HG03571 (cell line): ENCODE measurements at regions not wholly inside any gene's neighbourhood (a gene's known extent, or its start where the extent isn't known, plus 50 kb on each side); places are given as distances from the start of the nearest gene placed in this dataset.

ENCODE experiments used
- ATAC-seq: cut with Tn5 transposase; IDR thresholded peaks from one replicate; pipeline ENCODE4 v1.9.1; 2021; ENCODE audit not compliant: unreplicated experiment

GRCh38 chr2:147098940-147099339 is 745.9 kb upstream of the ACVR2A start:
- no peak for ATAC-seq

GRCh38 chr2:147097747-147098146 is 747.1 kb upstream of the ACVR2A start:
- no peak for ATAC-seq

DNA sequence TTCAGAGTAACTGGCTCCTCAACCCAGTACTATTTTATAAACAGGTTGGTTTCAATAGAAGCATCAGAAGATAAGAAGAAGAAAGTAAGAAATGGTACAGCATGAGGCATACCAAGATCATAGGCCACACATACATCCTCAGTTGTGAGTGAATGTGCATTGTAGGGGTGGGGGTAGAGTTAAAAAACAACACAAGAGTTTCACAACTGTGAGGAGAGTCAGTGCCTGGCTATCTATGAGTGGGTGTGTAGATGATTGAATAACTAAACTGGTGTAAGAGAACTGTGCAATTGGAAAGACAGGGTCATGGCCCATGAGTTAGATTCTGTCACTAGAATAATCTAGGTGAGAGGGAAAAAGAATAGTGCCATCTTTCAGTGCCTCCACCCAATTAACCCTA is 748.2 kb upstream of the ACVR2A start:
- no peak for ATAC-seq

GRCh38 chr2:147095376-147095775 is 749.5 kb upstream of the ACVR2A start:
- ATAC-seq: no peak

DNA sequence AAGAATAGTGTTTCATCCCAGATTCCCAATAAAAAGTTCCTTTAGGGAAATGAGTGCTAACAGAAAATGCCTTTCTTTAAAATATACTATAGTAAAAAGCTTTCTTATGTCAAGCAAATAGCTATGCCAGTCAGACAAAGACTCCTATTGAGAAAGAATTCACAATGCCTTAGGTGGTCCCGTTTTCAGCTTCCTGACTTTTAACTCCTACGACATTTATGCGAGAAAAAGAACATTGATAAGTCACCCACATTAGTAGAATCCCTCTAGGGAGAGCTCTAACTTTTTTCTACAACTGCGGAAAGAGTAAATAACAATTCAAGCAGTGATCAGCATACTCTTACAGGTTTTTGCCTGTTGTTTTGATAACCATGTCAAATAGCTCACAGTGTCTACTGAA is 750.8 kb upstream of the ACVR2A start:
- ATAC-seq: no peak

DNA sequence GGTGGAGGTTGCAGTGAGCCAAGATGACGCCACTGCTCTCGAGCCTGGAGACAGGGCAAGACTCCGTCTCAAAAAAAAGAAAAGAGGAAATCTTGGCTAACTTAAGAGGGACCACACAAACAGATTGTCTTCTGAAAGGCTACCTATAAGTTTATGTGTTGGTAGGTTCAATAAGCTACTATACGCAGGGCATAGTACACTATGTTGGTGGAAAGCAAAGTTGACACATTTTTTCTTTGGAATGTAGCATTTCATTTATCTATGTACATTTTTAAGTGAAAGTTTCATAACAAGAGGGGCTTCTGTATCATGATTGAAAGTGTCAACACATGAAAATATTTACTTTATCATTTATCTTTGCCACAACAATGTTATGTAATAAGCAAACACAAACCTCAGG is 752.6 kb upstream of the ACVR2A start:
- ATAC-seq: no peak

DNA sequence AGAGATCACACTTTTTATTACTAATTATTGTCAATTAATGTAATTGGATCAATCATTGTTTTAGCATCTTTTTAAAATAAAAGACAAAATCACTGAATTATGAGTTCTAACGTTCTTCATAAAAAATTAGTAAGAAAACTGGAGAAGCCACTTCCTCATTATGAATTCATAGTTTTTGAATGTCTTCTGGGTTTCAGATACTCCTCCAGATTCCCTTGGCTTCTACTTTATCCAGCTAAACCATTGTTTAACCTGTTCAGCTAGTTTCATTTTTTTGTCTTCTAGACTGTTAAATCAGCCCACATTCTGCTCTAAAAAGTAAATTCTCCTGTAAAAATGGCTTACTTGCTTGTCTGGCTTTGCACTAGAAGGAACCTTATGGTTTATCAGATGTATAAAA is 753.4 kb upstream of the ACVR2A start:
- ATAC-seq: no peak

DNA sequence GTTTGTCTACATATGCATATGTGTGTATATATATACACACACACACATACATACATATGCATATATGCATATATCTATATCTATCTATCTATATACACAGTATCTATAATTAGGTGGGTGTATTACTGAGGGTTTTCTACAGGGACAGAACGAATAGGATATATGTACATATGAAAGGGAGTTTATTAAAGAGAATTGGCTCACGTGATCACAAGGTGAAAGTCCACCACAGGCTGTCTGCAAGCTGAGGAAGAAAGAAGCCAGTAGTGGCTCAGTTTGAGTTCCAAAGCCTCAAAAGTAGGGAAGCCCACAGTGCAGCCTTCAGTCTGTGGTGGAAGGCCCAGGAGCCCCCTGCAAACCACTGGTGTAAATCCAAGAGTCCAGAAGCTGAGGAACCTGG is 756.0 kb upstream of the ACVR2A start:
- no peak for ATAC-seq

- ATAC-seq: no peak
Observed at GRCh38 chr2:147086715-147087114, 758.1 kb upstream of the ACVR2A start.

DNA sequence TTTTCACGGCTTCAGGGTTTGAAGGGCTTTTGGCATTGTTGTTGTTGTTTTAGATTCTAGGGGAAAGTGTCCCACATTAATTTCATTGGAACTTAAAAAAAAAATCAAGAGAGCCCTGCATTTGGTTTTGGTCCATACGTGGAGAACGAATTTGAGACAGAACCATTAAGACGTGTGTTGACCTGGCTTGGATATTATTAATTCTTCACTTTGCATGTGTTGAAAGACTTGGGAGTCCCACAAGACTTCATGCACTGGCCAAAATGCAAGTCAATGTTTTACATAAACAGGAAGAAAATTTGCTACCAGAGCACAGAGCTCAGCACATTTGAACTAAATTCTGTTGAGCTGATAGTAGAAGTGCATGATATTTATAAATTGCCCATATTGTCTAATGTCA is 761.2 kb upstream of the ACVR2A start:
- ATAC-seq: no peak

DNA sequence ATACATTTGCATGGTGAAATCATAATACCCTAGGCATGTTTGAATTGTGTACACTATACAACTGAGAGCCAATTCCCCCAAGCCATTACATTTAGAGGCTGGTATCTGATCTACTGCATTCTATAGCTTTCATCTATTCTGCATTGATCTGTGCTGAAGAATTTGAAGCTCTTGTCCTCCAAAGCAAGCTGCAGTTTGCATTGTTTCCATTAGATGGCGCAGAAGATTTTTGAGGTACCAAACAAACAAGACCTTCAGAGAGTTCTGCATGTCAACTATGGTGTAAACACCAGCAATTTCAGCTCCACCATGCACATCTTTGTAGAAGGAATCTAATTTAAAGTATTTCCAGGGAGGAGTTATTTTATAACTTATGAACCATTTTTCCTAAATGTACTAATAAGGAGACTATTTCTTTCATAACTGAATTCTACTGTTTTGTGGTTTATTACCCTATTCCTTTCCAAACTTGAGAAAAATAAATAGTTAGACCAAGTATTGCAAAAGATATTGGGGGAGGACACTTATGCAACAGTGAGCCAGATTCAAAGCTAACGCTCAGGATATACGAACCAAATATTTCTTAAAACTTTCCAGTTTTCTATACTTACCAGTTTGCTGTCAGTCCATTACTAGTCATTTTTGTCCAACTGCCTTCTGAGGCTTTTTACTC is 761.8 kb upstream of the ACVR2A start:
- ATAC-seq: peak; percentile 81

GRCh38 chr2:147081831-147082230 is 763.0 kb upstream of the ACVR2A start:
- no peak for ATAC-seq

GRCh38 chr2:147076634-147077033 is 768.2 kb upstream of the ACVR2A start:
- ATAC-seq: no peak

DNA sequence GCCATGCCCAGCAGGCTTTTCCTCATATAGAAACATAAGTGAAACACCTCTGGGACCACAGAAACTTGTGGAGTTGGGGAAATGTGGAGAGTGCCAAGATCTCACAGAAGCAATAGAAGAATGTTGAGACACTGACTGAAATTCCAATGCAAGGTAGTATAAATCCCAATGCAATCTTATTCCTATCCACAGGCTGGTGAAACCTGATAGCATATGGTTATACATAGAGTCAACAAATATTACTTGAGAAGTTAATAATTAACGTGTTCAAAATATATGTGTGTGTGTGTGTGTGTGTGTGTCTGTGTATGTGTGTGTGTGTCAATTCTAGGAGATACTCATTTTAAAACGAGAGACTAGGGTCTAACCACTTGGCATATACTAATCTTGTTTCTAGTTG is 776.8 kb upstream of the ACVR2A start:
- no peak for ATAC-seq

GRCh38 chr2:147067136-147067535 is 777.7 kb upstream of the ACVR2A start:
- no peak for ATAC-seq

DNA sequence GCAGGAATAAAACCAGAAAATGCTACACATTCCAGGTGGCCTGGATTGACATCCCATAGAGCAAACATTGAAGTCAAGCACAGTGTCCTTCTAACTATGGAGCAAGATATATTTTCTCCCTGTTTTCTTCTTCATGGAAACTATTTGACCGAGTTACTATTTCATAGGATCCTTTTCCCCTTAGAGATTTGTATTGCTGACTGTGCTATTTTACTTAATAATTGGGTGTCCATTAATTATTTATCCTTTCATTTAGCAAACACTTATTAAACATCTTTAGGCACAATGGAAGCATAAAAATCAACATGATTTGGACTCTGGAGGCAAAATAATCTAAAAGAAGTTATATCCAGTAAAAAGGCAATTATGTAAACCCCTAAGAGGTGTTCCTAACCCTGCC is 782.8 kb upstream of the ACVR2A start:
- no peak for ATAC-seq

DNA sequence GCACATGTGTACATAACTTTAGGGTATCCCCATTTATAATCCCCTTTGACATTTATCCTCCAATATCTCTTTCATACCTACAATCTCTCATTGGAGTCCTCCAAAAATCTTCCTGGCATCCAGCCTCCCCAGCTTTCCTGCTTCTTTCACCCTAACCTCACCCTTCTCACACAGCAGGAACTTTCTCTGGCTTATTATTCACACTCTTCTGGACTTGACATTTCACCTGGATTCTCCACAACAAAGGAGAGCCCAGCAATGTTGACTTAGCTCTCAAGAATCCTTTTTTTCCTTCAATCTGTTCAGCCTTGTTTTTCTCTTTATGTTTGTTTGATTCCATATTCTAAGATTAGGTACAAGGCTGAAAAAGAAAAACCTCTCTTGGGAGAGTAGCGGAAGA is 783.6 kb upstream of the ACVR2A start:
- no peak for ATAC-seq

GRCh38 chr2:147057892-147058490 is 786.8 kb upstream of the ACVR2A start:
- no peak for ATAC-seq

DNA sequence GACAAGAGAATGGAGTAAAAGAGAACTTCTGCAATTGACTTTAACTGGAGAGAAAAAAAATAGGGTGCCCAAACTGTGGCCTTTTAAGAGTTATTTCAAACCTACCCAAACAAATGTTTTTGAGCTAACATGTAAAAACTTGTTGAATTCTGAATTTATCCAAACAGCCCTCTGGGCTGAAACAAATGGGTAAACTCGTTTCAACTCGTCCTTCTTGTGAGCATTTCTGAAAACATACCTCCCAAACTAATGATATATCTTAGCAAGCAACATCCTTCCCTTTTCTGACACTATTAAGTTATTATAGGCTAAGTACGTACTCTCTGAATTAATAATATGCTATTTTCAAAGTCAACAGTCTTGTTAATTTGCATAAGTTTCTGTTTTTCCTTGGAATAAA is 793.0 kb upstream of the ACVR2A start:
- no peak for ATAC-seq

DNA sequence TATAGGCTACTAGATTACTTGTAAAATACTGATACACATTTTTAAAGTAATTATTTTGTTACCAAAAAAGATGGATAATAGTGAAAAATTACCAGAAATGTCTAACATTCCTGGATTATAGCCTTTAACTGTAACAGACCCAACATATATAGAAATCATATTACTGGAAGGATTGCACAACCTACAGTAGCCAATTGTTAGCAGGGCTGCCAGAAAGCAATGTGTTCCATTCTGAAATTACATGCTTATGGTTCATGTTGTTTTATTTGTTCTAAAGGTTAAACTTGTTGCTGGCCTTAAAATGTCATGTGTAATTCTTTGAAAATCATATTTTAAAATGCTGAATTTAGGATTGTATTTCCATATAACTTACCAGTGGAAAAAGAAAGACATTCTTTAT is 793.6 kb upstream of the ACVR2A start:
- ATAC-seq: no peak

- no peak for ATAC-seq
Observed at GRCh38 chr2:147049957-147050356, 794.9 kb upstream of the ACVR2A start.

GRCh38 chr2:147046473-147046872 is 798.4 kb upstream of the ACVR2A start:
- ATAC-seq: no peak

GRCh38 chr2:147045113-147045512 is 799.7 kb upstream of the ACVR2A start:
- ATAC-seq: no peak
